ENCODE measurements at regions not wholly inside any gene's neighbourhood (a gene's known extent, or its start where the extent isn't known, plus 50 kb on each side); places are given as distances from the start of the nearest gene placed in this dataset.

- no peak overlapping the region for H4K91ac ChIP-seq (ENCODE audit: low read depth, low read length)
- no peak overlapping the region for H3K4me2 ChIP-seq (ENCODE audit: low read length)
- no peak for DNase-seq
- H4K8ac ChIP-seq (ENCODE audit: low read depth, low read length): no peak overlapping the region
- H2AK5ac ChIP-seq (ENCODE audit: low read length): no peak overlapping the region
- no peaks in the 10 kb centered on the region for H3K9me3 ChIP-seq (ENCODE audit: insufficient read depth, low read depth, low read length)
- no peak overlapping the region for H3K9ac ChIP-seq (ENCODE audit: low read length)
- no peaks in the 10 kb centered on the region for H3K4me1 ChIP-seq (ENCODE audit: control insufficient read depth in 1 of 2, insufficient read depth in 2 of 2, low read length in 2 of 2)
- no peak overlapping the region for H3K23ac ChIP-seq (ENCODE audit: low read length)
- no peak overlapping the region for H3K27ac ChIP-seq (ENCODE audit: low read depth, low read length)
- no peak overlapping the region for H2AFZ ChIP-seq (ENCODE audit: insufficient read depth, low read length, poor library complexity)
- H3K18ac ChIP-seq (ENCODE audit: low read length): no peak overlapping the region
- H2BK120ac ChIP-seq (ENCODE audit: insufficient read depth, low read length, poor library complexity): no peak overlapping the region
- no peak overlapping the region for H3K4ac ChIP-seq (ENCODE audit: low read depth, low read length)
- H3K27me3 ChIP-seq (ENCODE audit: insufficient read depth, low read length): no peaks in the 10 kb centered on the region
- no peaks in the 10 kb centered on the region for H3K36me3 ChIP-seq (ENCODE audit: control insufficient read depth in 1 of 2, insufficient read depth in 2 of 2, low read length in 2 of 2)
- H3K79me2 ChIP-seq (ENCODE audit: control insufficient read depth, insufficient read depth, low read length, poor library complexity): no peaks in the 10 kb centered on the region
- H3K79me1 ChIP-seq (ENCODE audit: low read length): no peaks in the 10 kb centered on the region
- H2BK12ac ChIP-seq (ENCODE audit: low read length): no peak overlapping the region
- H3K14ac ChIP-seq (ENCODE audit: low read length): no peak overlapping the region
- H4K12ac ChIP-seq (ENCODE audit: low read depth, low read length): no peak overlapping the region
- no peak overlapping the region for H2BK5ac ChIP-seq (ENCODE audit: low read depth, low read length, poor library complexity)
- no peak overlapping the region for H3K4me3 ChIP-seq (ENCODE audit: low read depth, low read length)
- WGBS (ENCODE audit: extremely low coverage, insufficient coverage, insufficient read length): no CpG with 5 or more reads among the region's 1 CpG
Observed at GRCh38 chr4:13860126-13860525, 232.6 kb upstream of the BOD1L1 start.

DNA sequence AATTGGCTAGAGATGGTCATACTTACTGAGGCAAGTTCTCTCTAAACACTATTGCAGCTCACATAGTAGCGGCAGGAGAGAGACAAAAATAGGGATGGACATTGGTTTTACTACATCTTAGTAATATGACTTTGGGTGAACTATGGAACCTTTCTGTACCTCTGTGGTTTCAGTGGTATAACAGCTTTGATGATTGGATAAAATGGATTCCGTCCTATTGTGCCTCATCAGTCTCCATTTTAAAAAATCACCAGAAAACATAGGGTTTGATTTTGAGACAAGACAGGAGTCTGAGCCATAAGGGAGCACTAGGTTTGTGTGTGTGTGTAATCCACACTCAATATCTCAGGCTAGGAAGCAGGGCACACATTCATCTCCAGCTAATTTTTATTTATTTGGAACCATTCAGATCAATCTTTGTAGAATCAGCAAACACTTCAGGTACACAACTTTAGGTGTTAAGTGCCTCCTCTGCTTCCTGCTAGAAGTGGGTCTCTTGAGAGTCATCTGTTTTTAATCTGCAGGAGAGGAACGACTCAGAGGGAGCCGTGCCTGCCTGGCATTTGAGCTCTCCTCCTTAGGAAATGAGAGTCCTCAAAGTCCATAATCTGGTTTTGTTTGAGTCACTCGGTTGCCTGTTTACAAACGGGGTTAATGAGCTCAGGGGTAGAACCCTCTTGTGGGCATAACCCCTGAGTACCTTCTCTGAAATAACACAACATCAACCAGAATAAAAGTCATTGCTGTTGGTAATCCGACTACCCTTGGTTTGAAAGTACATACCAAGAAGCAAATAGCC lies 238.5 kb upstream of the BOD1L1 start:
- no peak overlapping the region for H3K9ac ChIP-seq (ENCODE audit: low read length)
- H3K9me3 ChIP-seq (ENCODE audit: insufficient read depth, low read depth, low read length): no peaks in the 10 kb centered on the region
- no peak overlapping the region for H2AK5ac ChIP-seq (ENCODE audit: low read length)
- H3K4me3 ChIP-seq (ENCODE audit: low read depth, low read length): no peak overlapping the region
- no peak overlapping the region for H3K18ac ChIP-seq (ENCODE audit: low read length)
- no peak overlapping the region for H4K91ac ChIP-seq (ENCODE audit: low read depth, low read length)
- H2BK12ac ChIP-seq (ENCODE audit: low read length): no peak overlapping the region
- no peak overlapping the region for H2BK5ac ChIP-seq (ENCODE audit: low read depth, low read length, poor library complexity)
- no peak overlapping the region for H2BK120ac ChIP-seq (ENCODE audit: insufficient read depth, low read length, poor library complexity)
- no peaks in the 10 kb centered on the region for H3K79me2 ChIP-seq (ENCODE audit: control insufficient read depth, insufficient read depth, low read length, poor library complexity)
- H3K27me3 ChIP-seq (ENCODE audit: insufficient read depth, low read length): no peaks in the 10 kb centered on the region
- H4K8ac ChIP-seq (ENCODE audit: low read depth, low read length): no peak overlapping the region
- H3K4me1 ChIP-seq (ENCODE audit: control insufficient read depth in 1 of 2, insufficient read depth in 2 of 2, low read length in 2 of 2): no peaks in the 10 kb centered on the region
- no peak overlapping the region for H3K4me2 ChIP-seq (ENCODE audit: low read length)
- H3K27ac ChIP-seq (ENCODE audit: low read depth, low read length): no peak overlapping the region
- no peaks in the 10 kb centered on the region for H3K36me3 ChIP-seq (ENCODE audit: control insufficient read depth in 1 of 2, insufficient read depth in 2 of 2, low read length in 2 of 2)
- no peak overlapping the region for H2AFZ ChIP-seq (ENCODE audit: insufficient read depth, low read length, poor library complexity)
- H3K23ac ChIP-seq (ENCODE audit: low read length): no peak overlapping the region
- no peak overlapping the region for H3K4ac ChIP-seq (ENCODE audit: low read depth, low read length)
- no peaks in the 10 kb centered on the region for H3K79me1 ChIP-seq (ENCODE audit: low read length)
- no CpG with 5 or more reads among the region's 7 CpGs for WGBS (ENCODE audit: extremely low coverage, insufficient coverage, insufficient read length)
- no peak overlapping the region for H3K14ac ChIP-seq (ENCODE audit: low read length)
- no peak for DNase-seq
- H4K12ac ChIP-seq (ENCODE audit: low read depth, low read length): no peak overlapping the region

- H2AFZ ChIP-seq (ENCODE audit: insufficient read depth, low read length, poor library complexity): no peak overlapping the region
- H2AK5ac ChIP-seq (ENCODE audit: low read length): no peak overlapping the region
- no peaks in the 10 kb centered on the region for H3K9me3 ChIP-seq (ENCODE audit: insufficient read depth, low read depth, low read length)
- H3K4me1 ChIP-seq (ENCODE audit: control insufficient read depth in 1 of 2, insufficient read depth in 2 of 2, low read length in 2 of 2): no peaks in the 10 kb centered on the region
- H3K4ac ChIP-seq (ENCODE audit: low read depth, low read length): no peak overlapping the region
- no peak overlapping the region for H3K4me2 ChIP-seq (ENCODE audit: low read length)
- no peak for DNase-seq
- H3K27me3 ChIP-seq (ENCODE audit: insufficient read depth, low read length): no peaks in the 10 kb centered on the region
- H4K8ac ChIP-seq (ENCODE audit: low read depth, low read length): no peak overlapping the region
- no peaks in the 10 kb centered on the region for H3K36me3 ChIP-seq (ENCODE audit: control insufficient read depth in 1 of 2, insufficient read depth in 2 of 2, low read length in 2 of 2)
- H3K23ac ChIP-seq (ENCODE audit: low read length): no peak overlapping the region
- no peaks in the 10 kb centered on the region for H3K79me2 ChIP-seq (ENCODE audit: control insufficient read depth, insufficient read depth, low read length, poor library complexity)
- H4K12ac ChIP-seq (ENCODE audit: low read depth, low read length): no peak overlapping the region
- H3K14ac ChIP-seq (ENCODE audit: low read length): no peak overlapping the region
- no peak overlapping the region for H2BK120ac ChIP-seq (ENCODE audit: insufficient read depth, low read length, poor library complexity)
- no peak overlapping the region for H2BK12ac ChIP-seq (ENCODE audit: low read length)
- no peak overlapping the region for H4K91ac ChIP-seq (ENCODE audit: low read depth, low read length)
- H3K79me1 ChIP-seq (ENCODE audit: low read length): no peaks in the 10 kb centered on the region
- no peak overlapping the region for H3K4me3 ChIP-seq (ENCODE audit: low read depth, low read length)
- WGBS (ENCODE audit: extremely low coverage, insufficient coverage, insufficient read length): no CpG with 5 or more reads among the region's 1 CpG
- no peak overlapping the region for H3K27ac ChIP-seq (ENCODE audit: low read depth, low read length)
- H2BK5ac ChIP-seq (ENCODE audit: low read depth, low read length, poor library complexity): no peak overlapping the region
- H3K18ac ChIP-seq (ENCODE audit: low read length): no peak overlapping the region
- no peak overlapping the region for H3K9ac ChIP-seq (ENCODE audit: low read length)
Observed at GRCh38 chr4:13866881-13867280, 239.4 kb upstream of the BOD1L1 start.

DNA sequence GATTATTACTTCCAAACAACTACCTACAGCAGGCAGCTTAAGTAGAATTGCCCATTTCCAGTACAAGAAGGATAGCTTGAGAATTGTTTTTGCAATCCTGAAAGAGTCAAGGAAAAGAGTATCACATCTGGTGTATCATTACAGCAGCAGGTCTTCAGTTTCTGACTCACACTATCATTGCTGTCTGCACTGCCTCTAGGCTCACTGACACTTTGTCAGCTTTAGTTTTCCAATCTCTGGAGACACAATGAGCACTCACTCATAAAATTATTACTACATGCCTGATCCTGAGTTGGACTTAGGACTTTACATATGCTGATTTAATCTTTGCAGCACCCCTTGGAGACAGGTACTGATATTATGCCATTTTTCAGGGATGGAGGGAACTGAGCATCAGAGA lies 244.6 kb upstream of the BOD1L1 start:
- Histone ChIP-seq H4K12ac (ENCODE audit: low read depth, low read length) (no peak overlapping the region), H2AFZ (ENCODE audit: insufficient read depth, low read length, poor library complexity) (no peak overlapping the region), H3K4me3 (ENCODE audit: low read depth, low read length) (no peak overlapping the region), H3K9ac (ENCODE audit: low read length) (no peak overlapping the region), H3K4me1 (ENCODE audit: control insufficient read depth in 1 of 2, insufficient read depth in 2 of 2, low read length in 2 of 2) (no peaks in the 10 kb centered on the region), H2BK12ac (ENCODE audit: low read length) (no peak overlapping the region), H3K27ac (ENCODE audit: low read depth, low read length) (no peak overlapping the region), H3K79me1 (ENCODE audit: low read length) (no peaks in the 10 kb centered on the region), H2BK5ac (ENCODE audit: low read depth, low read length, poor library complexity) (no peak overlapping the region), H4K91ac (ENCODE audit: low read depth, low read length) (no peak overlapping the region), H3K18ac (ENCODE audit: low read length) (no peak overlapping the region), H4K8ac (ENCODE audit: low read depth, low read length) (no peak overlapping the region), H2BK120ac (ENCODE audit: insufficient read depth, low read length, poor library complexity) (no peak overlapping the region), H2AK5ac (ENCODE audit: low read length) (no peak overlapping the region), H3K9me3 (ENCODE audit: insufficient read depth, low read depth, low read length) (no peaks in the 10 kb centered on the region), H3K23ac (ENCODE audit: low read length) (no peak overlapping the region), H3K14ac (ENCODE audit: low read length) (no peak overlapping the region), H3K4me2 (ENCODE audit: low read length) (no peak overlapping the region), H3K27me3 (ENCODE audit: insufficient read depth, low read length) (no peaks in the 10 kb centered on the region), H3K4ac (ENCODE audit: low read depth, low read length) (no peak overlapping the region), H3K36me3 (ENCODE audit: control insufficient read depth in 1 of 2, insufficient read depth in 2 of 2, low read length in 2 of 2) (no peaks in the 10 kb centered on the region), H3K79me2 (ENCODE audit: control insufficient read depth, insufficient read depth, low read length, poor library complexity) (no peaks in the 10 kb centered on the region)
- DNase-seq: no peak

Measured in trophoblast cell (in vitro differentiated cells and primary cell).